ENCODE measurements at regions not wholly inside any gene's neighbourhood (a gene's known extent, or its start where the extent isn't known, plus 50 kb on each side); places are given as distances from the start of the nearest gene placed in this dataset.

DNA sequence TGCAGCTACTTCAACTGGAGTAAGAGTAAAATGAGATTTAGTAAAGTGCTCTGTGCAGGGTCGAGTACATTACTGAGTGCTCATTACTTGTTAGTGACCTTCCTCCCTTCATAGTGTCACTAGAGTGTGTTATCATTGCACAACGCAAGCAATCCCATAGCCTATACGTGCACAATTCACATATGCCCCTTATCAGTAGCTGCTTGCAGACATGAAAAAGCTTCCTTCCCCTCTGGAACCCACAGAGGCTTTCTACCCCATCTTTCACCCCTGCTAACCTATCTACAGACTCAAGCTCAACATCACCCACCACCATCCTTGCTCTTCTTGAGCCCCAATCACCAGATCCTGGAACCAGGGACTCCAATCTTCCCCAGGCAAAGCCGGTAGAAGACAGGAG is 59.3 kb downstream of the C7orf25 start:
- TF ChIP-seq POLR2A (IDR thresholded peaks at IDR 0.05; ENCODE audit: control extremely low read depth in 1 of 2, low read depth in 2 of 2, low read length in 2 of 2) (no peak), RAD21 (IDR thresholded peaks at IDR 0.05 in 1 of 2, conservative IDR thresholded peaks at IDR 0.05 in 1 of 2; ENCODE audit: low read depth in 2 of 2, low read length in 2 of 2) (no peak), CTCF (IDR thresholded peaks at IDR 0.05; ENCODE audit: control extremely low read depth in 1 of 3, insufficient read depth in 1 of 3, low read depth in 1 of 3, low read length in 3 of 3) (no peak), POLR2AphosphoS5 (IDR thresholded peaks at IDR 0.05; ENCODE audit: low read depth, low read length) (no peak)

Measured in H1 (cell line).